WTC11 (cell line): ENCODE measurements at regions not wholly inside any gene's neighbourhood (a gene's known extent, or its start where the extent isn't known, plus 50 kb on each side); places are given as distances from the start of the nearest gene placed in this dataset.
"Not testable (repeated sequence)": the region's sequence is repeated elsewhere in the genome, so short reads cannot be mapped to it uniquely, and the experiment has no call there.

Experiments
- NFE2L1 ChIP-seq: sonication (generic); formaldehyde crosslinking; IDR thresholded peaks from 2 replicates; pipeline ENCODE4 v1.8.1; 2023; ENCODE audit warnings: missing genetic modification reagents
- ZNF416 ChIP-seq: fragments of 250-450 bp; sonication (Bioruptor Pico); IDR thresholded peaks from 2 replicates; pipeline ENCODE4 v1.9.0; 2021; ENCODE audit warnings: mild to moderate bottlenecking, inconsistent platforms
- TF ChIP-seq, protein P1 (sequence below): fragments of 200-600 bp; IDR thresholded peaks from 2 replicates; pipeline ENCODE4 v1.8.0; 2022; ENCODE audit warnings: antibody characterized with exemption
- TF ChIP-seq, protein P2 (sequence below): sonication (generic); formaldehyde crosslinking; IDR thresholded peaks from 2 replicates; pipeline ENCODE4 v1.8.1; 2022; ENCODE audit warnings: low read depth, mild to moderate bottlenecking, moderate library complexity, missing genetic modification reagents, borderline replicate concordance

DNA sequence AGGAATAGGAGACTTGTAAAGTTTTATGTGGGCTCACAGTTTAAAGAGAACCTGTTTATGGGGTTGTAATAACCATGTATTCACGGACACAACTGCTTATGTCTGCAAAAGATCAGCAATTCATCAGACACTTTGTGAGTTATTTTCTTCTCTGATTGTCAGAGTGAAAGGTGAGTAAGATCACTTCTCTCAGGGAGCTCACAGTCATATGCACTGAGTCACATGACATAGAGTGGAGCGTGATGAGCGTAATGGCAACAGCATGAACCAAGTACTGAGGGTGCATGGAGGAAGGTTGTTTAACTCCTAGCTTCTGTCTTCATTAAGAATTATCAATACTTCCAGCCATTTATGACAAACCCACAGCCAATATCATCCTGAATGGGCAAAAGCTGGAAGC lies 128.8 kb downstream of the OR4M2 start:
- not testable (repeated sequence) for TF ChIP-seq ZNF416, NFE2L1
- TF ChIP-seq, protein P1, sequence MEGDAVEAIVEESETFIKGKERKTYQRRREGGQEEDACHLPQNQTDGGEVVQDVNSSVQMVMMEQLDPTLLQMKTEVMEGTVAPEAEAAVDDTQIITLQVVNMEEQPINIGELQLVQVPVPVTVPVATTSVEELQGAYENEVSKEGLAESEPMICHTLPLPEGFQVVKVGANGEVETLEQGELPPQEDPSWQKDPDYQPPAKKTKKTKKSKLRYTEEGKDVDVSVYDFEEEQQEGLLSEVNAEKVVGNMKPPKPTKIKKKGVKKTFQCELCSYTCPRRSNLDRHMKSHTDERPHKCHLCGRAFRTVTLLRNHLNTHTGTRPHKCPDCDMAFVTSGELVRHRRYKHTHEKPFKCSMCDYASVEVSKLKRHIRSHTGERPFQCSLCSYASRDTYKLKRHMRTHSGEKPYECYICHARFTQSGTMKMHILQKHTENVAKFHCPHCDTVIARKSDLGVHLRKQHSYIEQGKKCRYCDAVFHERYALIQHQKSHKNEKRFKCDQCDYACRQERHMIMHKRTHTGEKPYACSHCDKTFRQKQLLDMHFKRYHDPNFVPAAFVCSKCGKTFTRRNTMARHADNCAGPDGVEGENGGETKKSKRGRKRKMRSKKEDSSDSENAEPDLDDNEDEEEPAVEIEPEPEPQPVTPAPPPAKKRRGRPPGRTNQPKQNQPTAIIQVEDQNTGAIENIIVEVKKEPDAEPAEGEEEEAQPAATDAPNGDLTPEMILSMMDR = not testable (repeated sequence)
- TF ChIP-seq, protein P2, sequence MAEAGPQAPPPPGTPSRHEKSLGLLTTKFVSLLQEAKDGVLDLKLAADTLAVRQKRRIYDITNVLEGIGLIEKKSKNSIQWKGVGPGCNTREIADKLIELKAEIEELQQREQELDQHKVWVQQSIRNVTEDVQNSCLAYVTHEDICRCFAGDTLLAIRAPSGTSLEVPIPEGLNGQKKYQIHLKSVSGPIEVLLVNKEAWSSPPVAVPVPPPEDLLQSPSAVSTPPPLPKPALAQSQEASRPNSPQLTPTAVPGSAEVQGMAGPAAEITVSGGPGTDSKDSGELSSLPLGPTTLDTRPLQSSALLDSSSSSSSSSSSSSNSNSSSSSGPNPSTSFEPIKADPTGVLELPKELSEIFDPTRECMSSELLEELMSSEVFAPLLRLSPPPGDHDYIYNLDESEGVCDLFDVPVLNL = not testable (repeated sequence)
